ENCODE measurements at regions not wholly inside any gene's neighbourhood (a gene's known extent, or its start where the extent isn't known, plus 50 kb on each side); places are given as distances from the start of the nearest gene placed in this dataset.

- DNase-seq (ENCODE audit: low read depth in 1 of 2, low spot score in 2 of 2) (no peak), FAIRE-seq (no peak)
- H3K9ac ChIP-seq (replicated peaks in 1 of 4; ENCODE audit: extremely low read depth in 1 of 4, low read depth in 3 of 4, low read length in 3 of 4) = no peak overlapping the region
- H3K36me3 ChIP-seq (ENCODE audit: control insufficient read depth in 2 of 4, insufficient read depth in 4 of 4, low read length in 3 of 4) = no peaks in the 10 kb centered on the region
- no peaks in the 10 kb centered on the region for H3K79me2 ChIP-seq (ENCODE audit: control insufficient read depth in 1 of 2, insufficient read depth in 2 of 2, low read length in 2 of 2)
- H2BK20ac ChIP-seq (ENCODE audit: low read length) = no peak overlapping the region
- H3K56ac ChIP-seq (replicated peaks; ENCODE audit: insufficient read length, low read depth, low read length) = no peak overlapping the region
- no peak overlapping the region for H2BK120ac ChIP-seq (replicated peaks; ENCODE audit: low read depth, low read length)
- no peak overlapping the region for H4K8ac ChIP-seq (ENCODE audit: extremely low read depth, insufficient read depth, low read length)
- no peak overlapping the region for H3K18ac ChIP-seq (ENCODE audit: extremely low read depth, low read length)
- H3K4ac ChIP-seq (replicated peaks; ENCODE audit: insufficient read length, low read depth, low read length) = no peak overlapping the region
- no peaks in the 10 kb centered on the region for H3K4me1 ChIP-seq (replicated peaks in 1 of 4; ENCODE audit: control insufficient read depth in 3 of 4, insufficient read depth in 4 of 4, low read length in 3 of 4)
- ChIA-PET CTCF (ENCODE audit: partially characterized antibody) (no interaction called here), POLR2A (ENCODE audit: partially characterized antibody) (no interaction called here)
- no peaks in the 10 kb centered on the region for H3K27me3 ChIP-seq (replicated peaks in 1 of 4; ENCODE audit: control insufficient read depth in 3 of 4, extremely low read depth in 1 of 4, insufficient read depth in 3 of 4, low read length in 3 of 4)
- H3K4me3 ChIP-seq (ENCODE audit: extremely low read depth in 1 of 4, insufficient read depth in 2 of 4, low read depth in 3 of 4, low read length in 4 of 4) = no peak overlapping the region
- no peaks in the 10 kb centered on the region for H3K23me2 ChIP-seq (ENCODE audit: low read depth, low read length)
- no peak overlapping the region for H3K4me2 ChIP-seq (ENCODE audit: insufficient read depth in 1 of 2, low read depth in 2 of 2, low read length in 2 of 2)
- 87% methylated on average over 2 of the region's 2 CpGs; no CpG with 5 or more reads in 1 of the 2 experiments for WGBS, 2 experiments (ENCODE audit: extremely low coverage in 1 of 2, insufficient coverage in 1 of 2, insufficient read length in 1 of 2, insufficient replicate concordance in 2 of 2, low coverage in 1 of 2, low lambda C conversion rate in 2 of 2, missing lambda C conversion rate in 1 of 2)
- H4K20me1 ChIP-seq (replicated peaks in 1 of 2; ENCODE audit: control insufficient read depth in 1 of 2, insufficient read depth in 2 of 2, low read length in 2 of 2) = no peaks in the 10 kb centered on the region
- no peaks in the 10 kb centered on the region for H3K79me1 ChIP-seq (ENCODE audit: low read depth, low read length)
- no peak overlapping the region for H2BK5ac ChIP-seq (ENCODE audit: low read depth, low read length)
- H3K27ac ChIP-seq (ENCODE audit: low read depth, low read length) = no peak overlapping the region
- H3K14ac ChIP-seq (ENCODE audit: insufficient read length) = no peak overlapping the region
- H4K91ac ChIP-seq (replicated peaks; ENCODE audit: insufficient read length, low read length) = no peak overlapping the region
- H3K23ac ChIP-seq (ENCODE audit: insufficient read length) = no peak overlapping the region
- no peaks in the 10 kb centered on the region; a peak in 1 of 4 replicates for H3K9me3 ChIP-seq (ENCODE audit: insufficient read depth in 2 of 2, low read depth in 1 of 2, low read length in 1 of 2)
- H2AFZ ChIP-seq (ENCODE audit: low read length) = no peak overlapping the region
- no peak overlapping the region for H2BK12ac ChIP-seq (ENCODE audit: low read depth, low read length)
- H2AK5ac ChIP-seq (ENCODE audit: low read depth, low read length) = no peak overlapping the region
- H4K5ac ChIP-seq (ENCODE audit: insufficient read length, low read depth, low read length) = no peak overlapping the region
- no peak overlapping the region for H2BK15ac ChIP-seq (ENCODE audit: low read length)
- TF ChIP-seq RBBP5 (IDR thresholded peaks at IDR 0.05; ENCODE audit: borderline replicate concordance, low read depth, low read length) (no peak), SIRT6 (IDR thresholded peaks at IDR 0.05; ENCODE audit: low read length) (no peak), CTCF (IDR thresholded peaks at IDR 0.05; ENCODE audit: control extremely low read depth in 1 of 3, insufficient read depth in 1 of 3, low read depth in 1 of 3, low read length in 3 of 3) (no peak), KDM5A (IDR thresholded peaks at IDR 0.05; ENCODE audit: low read length) (no peak), HDAC2 (IDR thresholded peaks at IDR 0.05; ENCODE audit: borderline replicate concordance in 1 of 2, low read depth in 2 of 2, low read length in 2 of 2) (no peak), GABPA (IDR thresholded peaks at IDR 0.05; ENCODE audit: borderline replicate concordance, insufficient read depth, low read length) (no peak), FOSL1 (IDR thresholded peaks at IDR 0.05; ENCODE audit: insufficient read depth, low read depth, low read length) (no peak), EZH2 (IDR thresholded peaks at IDR 0.05; ENCODE audit: low read depth, low read length, severe bottlenecking) (no peak), EP300 (IDR thresholded peaks at IDR 0.05; ENCODE audit: borderline replicate concordance in 1 of 2, low read depth in 2 of 2, low read length in 2 of 2) (no peak), BACH1 (IDR thresholded peaks at IDR 0.05; ENCODE audit: low read length) (no peak), ASH2L (IDR thresholded peaks at IDR 0.05; ENCODE audit: low read length) (no peak), SP4 (IDR thresholded peaks at IDR 0.05; ENCODE audit: low read length) (no peak), CREB1 (IDR thresholded peaks at IDR 0.05) (no peak)
Observed at GRCh38 chr4:166637816-166638215, 596.5 kb downstream of the SPOCK3 start.
